DND-41 (cell line): ENCODE measurements at regions not wholly inside any gene's neighbourhood (a gene's known extent, or its start where the extent isn't known, plus 50 kb on each side); places are given as distances from the start of the nearest gene placed in this dataset.
"Not testable (repeated sequence)": the region's sequence is repeated elsewhere in the genome, so short reads cannot be mapped to it uniquely, and the experiment has no call there.

ENCODE experiments used
- CTCF ChIP-seq: IDR thresholded peaks from 2 replicates; pipeline ENCODE4 v1.5.1; 2012; ENCODE audit warnings: borderline replicate concordance, low read length, moderate library complexity, mild to moderate bottlenecking; ENCODE audit not compliant: poor library complexity, severe bottlenecking; ENCODE audit errors: extremely low read depth
- EZH2 ChIP-seq: IDR thresholded peaks from 3 replicates; pipeline ENCODE4 v1.6.1; 2012; ENCODE audit warnings: borderline replicate concordance, low read depth, mild to moderate bottlenecking, moderate library complexity, low read length, inconsistent platforms; ENCODE audit not compliant: severe bottlenecking

- not testable (repeated sequence) for TF ChIP-seq EZH2, CTCF
Measured at GRCh38 chr5:34099891-34100290, 56.9 kb upstream of the C1QTNF3 start.
